Endothelial cell of umbilical vein (primary cell): ENCODE measurements at regions not wholly inside any gene's neighbourhood (a gene's known extent, or its start where the extent isn't known, plus 50 kb on each side); places are given as distances from the start of the nearest gene placed in this dataset.

Source experiments
- BruUV-seq: library from RNA; stranded (reverse); fragments of 400-500 nt; replicated peaks from 2 replicates; lab custom pipeline; 2021; lab: Mats Ljungman, UMichigan
- CTCF ChIA-PET: fragments of 300-600, 350-600 bp; sonication (Branson Sonifier 250); formaldehyde crosslinking; loops from one replicate; lab custom pipeline; 2021; ENCODE audit warnings: antibody characterized with exemption, inconsistent platforms; lab: Charles Lee
- POLR2A ChIA-PET: fragments of 300-600, 350-600 bp; sonication (Branson Sonifier 250); formaldehyde crosslinking; loops from one replicate; lab custom pipeline; 2021; ENCODE audit warnings: antibody characterized with exemption, inconsistent platforms; lab: Charles Lee
- DNase-seq: peaks from one replicate; pipeline ENCODE4 v3.0.0-alpha.2; 2011; ENCODE audit warnings: low read depth, low spot score
- FAIRE-seq: peaks from 2 replicates; lab custom pipeline; 2011; peaks lifted over from hg19 to GRCh38; lab: Jason Lieb, UNC
- H2AFZ ChIP-seq: 2 replicates; pipeline ENCODE4 v1.6.0; 2012; ENCODE audit warnings: low read depth, low read length, control low read depth, inconsistent platforms
- H3K27ac ChIP-seq: 2 replicates; pipeline ENCODE4 v1.5.1; 2011; ENCODE audit warnings: low read depth, mild to moderate bottlenecking, control low read depth, low read length, moderate library complexity; ENCODE audit not compliant: insufficient read depth
- H3K27me3 ChIP-seq, 2 experiments: 2 replicates each; pipeline versions ENCODE4 v1.6.0 to v1.6.1; 2011; ENCODE audit warnings: low read length in 2 of 2, mixed read lengths in 1 of 2; ENCODE audit not compliant: control insufficient read depth in 2 of 2, insufficient read depth in 2 of 2
- H3K36me3 ChIP-seq, 2 experiments: 2 replicates in 1 of 2; 3 replicates in 1 of 2; pipeline ENCODE4 v1.5.1; 2011; ENCODE audit warnings: low read length in 2 of 2, mild to moderate bottlenecking in 1 of 2, moderate library complexity in 1 of 2; ENCODE audit not compliant: control insufficient read depth in 2 of 2, insufficient read depth in 2 of 2; ENCODE audit errors: extremely low read depth in 1 of 2
- H3K4me1 ChIP-seq: 3 replicates; pipeline ENCODE4 v1.5.1; 2011; ENCODE audit warnings: mild to moderate bottlenecking, low read length; ENCODE audit not compliant: control insufficient read depth, insufficient read depth; ENCODE audit errors: extremely low read depth
- H3K4me2 ChIP-seq: 2 replicates; pipeline ENCODE4 v1.6.1; 2011; ENCODE audit warnings: low read length, control low read depth, mixed read lengths; ENCODE audit not compliant: insufficient read depth
- H3K4me3 ChIP-seq, 3 experiments: fragments of 200-600 bp in 1 of 3; sonication (generic), shearing (Covaris generic) in 1 of 3; replicated peaks in 1 of 3; 2 replicates each; pipeline ENCODE4 v1.5.1; 2011 to 2016; ENCODE audit warnings: control low read depth in 3 of 3, low read length in 3 of 3, mild to moderate bottlenecking in 2 of 3, inconsistent platforms in 1 of 3, low read depth in 1 of 3, moderate library complexity in 1 of 3; ENCODE audit not compliant: insufficient read depth in 1 of 3
- H3K79me2 ChIP-seq: 2 replicates; pipeline ENCODE4 v1.6.0; 2012; ENCODE audit warnings: low read length, inconsistent platforms; ENCODE audit not compliant: control insufficient read depth, insufficient read depth
- H3K9ac ChIP-seq: replicated peaks from 2 replicates; pipeline ENCODE3; 2011; ENCODE audit warnings: low read length, control low read depth; ENCODE audit not compliant: insufficient read depth; ENCODE audit errors: extremely low read depth
- H3K9me1 ChIP-seq: replicated peaks from 3 replicates; pipeline ENCODE4 v1.6.0; 2011; ENCODE audit warnings: mild to moderate bottlenecking, low read length; ENCODE audit not compliant: control insufficient read depth, insufficient read depth; ENCODE audit errors: extremely low read depth
- H3K9me3 ChIP-seq: replicated peaks from 2 replicates; pipeline ENCODE4 v1.5.1; 2012; ENCODE audit warnings: low read length, inconsistent platforms; ENCODE audit not compliant: control insufficient read depth, insufficient read depth
- H4K20me1 ChIP-seq: replicated peaks from 2 replicates; pipeline ENCODE3; 2011; ENCODE audit warnings: mild to moderate bottlenecking, low read length; ENCODE audit not compliant: control insufficient read depth, insufficient read depth; ENCODE audit errors: extremely low read depth
- CTCF ChIP-seq, 2 donors: IDR thresholded peaks; 1 replicate in 1 of 2; 2 replicates in 1 of 2; pipeline ENCODE4 v1.5.1; 2011; ENCODE audit warnings: low read length in 2 of 2, mild to moderate bottlenecking in 2 of 2, moderate library complexity in 2 of 2, control low read depth in 1 of 2, inconsistent platforms in 1 of 2, low read depth in 1 of 2; ENCODE audit not compliant: insufficient read depth in 1 of 2; ENCODE audit errors: extremely low read depth in 1 of 2
- EZH2 ChIP-seq: IDR thresholded peaks from 2 replicates; pipeline ENCODE4 v1.6.1; 2012; ENCODE audit warnings: borderline replicate concordance, low read depth, mild to moderate bottlenecking, moderate library complexity, low read length, inconsistent platforms; ENCODE audit not compliant: severe bottlenecking
- MYC ChIP-seq: IDR thresholded peaks from one replicate; pipeline ENCODE4 v1.6.1; 2011; ENCODE audit warnings: mild to moderate bottlenecking, low read depth, low read length
- dilution Hi-C: fragments of 300-500 bp; cut with MboI; formaldehyde crosslinking; loops from one replicate; pipeline ENCODE4 v1.15.0; 2019; ENCODE audit warnings: low sequenced_read_pairs; ENCODE audit not compliant: extremely low pct_ligation_motif_present
- intact Hi-C: fragments of 100-400 bp; cut with micrococcal nuclease; formaldehyde crosslinking; loops from one replicate; pipeline ENCODE4 v1.10.0; 2022

GRCh38 chr3:106936337-106936736 is 440.9 kb upstream of the CCDC54 start:
- FAIRE-seq: no peak
- no peaks in the 10 kb centered on the region for H3K36me3 ChIP-seq
- H3K79me2 ChIP-seq: no peaks in the 10 kb centered on the region
- no peaks in the 10 kb centered on the region for H3K4me1 ChIP-seq
- no peak overlapping the region for H3K27ac ChIP-seq
- intact Hi-C loops (no loop called here), dilution Hi-C loops (no loop called here)
- no peaks in the 10 kb centered on the region for H3K27me3 ChIP-seq
- no peaks in the 10 kb centered on the region for H3K9me1 ChIP-seq
- no peak overlapping the region for H3K9ac ChIP-seq
- CTCF ChIA-PET: no interaction called here
- POLR2A ChIA-PET: no interaction called here
- DNase-seq: no peak
- H4K20me1 ChIP-seq: no peaks in the 10 kb centered on the region
- H2AFZ ChIP-seq: no peak overlapping the region
- no peaks in the 10 kb centered on the region for H3K9me3 ChIP-seq
- BruUV-seq: no TSS peak
- TF ChIP-seq CTCF (IDR thresholded peaks at IDR 0.05; ENCODE audit: extremely low read depth in 1 of 2, insufficient read depth in 1 of 2, low read depth in 1 of 2, low read length in 2 of 2): no peak
- no peak overlapping the region for H3K4me2 ChIP-seq
- H3K4me3 ChIP-seq: no peak overlapping the region

- Histone ChIP-seq H3K36me3 (no peaks in the 10 kb centered on the region), H3K9me1 (no peaks in the 10 kb centered on the region), H3K4me3 (no peak overlapping the region), H3K4me2 (no peak overlapping the region), H3K9ac (no peak overlapping the region), H3K79me2 (no peaks in the 10 kb centered on the region), H3K27me3 (no peaks in the 10 kb centered on the region), H3K27ac (no peak overlapping the region), H3K4me1 (no peaks in the 10 kb centered on the region), H3K9me3 (no peaks in the 10 kb centered on the region), H2AFZ (no peak overlapping the region), H4K20me1 (no peaks in the 10 kb centered on the region)
- dilution Hi-C loops: no loop called here
- FAIRE-seq (no peak), DNase-seq (no peak)
- ChIA-PET CTCF (no interaction called here), POLR2A (no interaction called here)
- TF ChIP-seq MYC (no peak), EZH2 (no peak)
- intact Hi-C loops: no loop called here
- no TSS peak for BruUV-seq
Observed at GRCh38 chr3:106942051-106942450, 435.2 kb upstream of the CCDC54 start.
